ENCODE measurements at regions not wholly inside any gene's neighbourhood (a gene's known extent, or its start where the extent isn't known, plus 50 kb on each side); places are given as distances from the start of the nearest gene placed in this dataset.
"Not testable (repeated sequence)": the region's sequence is repeated elsewhere in the genome, so short reads cannot be mapped to it uniquely, and the experiment has no call there.

- DNase-seq (ENCODE audit: low read depth), result no peak
These were observed 60.8 kb downstream of the COPRS start for GRCh38 chr17:31798205-31798724.

GRCh38 chr17:31795941-31796340 lies 63.1 kb downstream of the COPRS start:
- DNase-seq (ENCODE audit: low read depth), result not testable (repeated sequence)

- no peak for DNase-seq (ENCODE audit: low read depth)
These were observed 64.9 kb downstream of the COPRS start for GRCh38 chr17:31794111-31794510.

GRCh38 chr17:31793634-31794033 lies 65.4 kb downstream of the COPRS start:
- not testable (repeated sequence) for DNase-seq (ENCODE audit: low read depth)

GRCh38 chr17:31792007-31792585 lies 66.9 kb downstream of the COPRS start:
- no peak for DNase-seq (ENCODE audit: low read depth)

- no peak for DNase-seq (ENCODE audit: low read depth)
These were observed 69.1 kb downstream of the COPRS start for GRCh38 chr17:31789707-31790505.

- no peak for DNase-seq (ENCODE audit: low read depth)
These were observed 70.1 kb downstream of the COPRS start for GRCh38 chr17:31788956-31789355.

- DNase-seq (ENCODE audit: low read depth), result no peak
These were observed 70.5 kb downstream of the COPRS start for GRCh38 chr17:31788571-31788946.

GRCh38 chr17:31787857-31788570 lies 71.0 kb downstream of the COPRS start:
- peak; percentile 85 for DNase-seq (ENCODE audit: low read depth)

- no peak for DNase-seq (ENCODE audit: low read depth)
These were observed 72.1 kb downstream of the COPRS start for GRCh38 chr17:31786796-31787481.

GRCh38 chr17:31780483-31780882 lies 78.6 kb downstream of the COPRS start:
- DNase-seq (ENCODE audit: low read depth), result no peak

- DNase-seq (ENCODE audit: low read depth), result no peak
These were observed 80.5 kb downstream of the COPRS start for GRCh38 chr17:31778523-31778922.

- DNase-seq (ENCODE audit: low read depth), result not testable (repeated sequence)
These were observed 87.7 kb downstream of the COPRS start for GRCh38 chr17:31771328-31771727.

- not testable (repeated sequence) for DNase-seq (ENCODE audit: low read depth)
These were observed 88.5 kb downstream of the COPRS start for GRCh38 chr17:31770501-31770900.

GRCh38 chr17:31761836-31762510 lies 97.1 kb downstream of the COPRS start:
- DNase-seq (ENCODE audit: low read depth), result peak; percentile 27

- DNase-seq (ENCODE audit: low read depth), result no peak
These were observed 100.4 kb downstream of the COPRS start for GRCh38 chr17:31758646-31759045.

- DNase-seq (ENCODE audit: low read depth), result no peak
These were observed 101.9 kb downstream of the COPRS start for GRCh38 chr17:31757097-31757496.

- DNase-seq (ENCODE audit: low read depth), result peak; percentile 94
These were observed 104.7 kb downstream of the COPRS start for GRCh38 chr17:31754239-31754945.

- no peak for DNase-seq (ENCODE audit: low read depth)
These were observed 106.0 kb downstream of the COPRS start for GRCh38 chr17:31753011-31753410.

- no peak for DNase-seq (ENCODE audit: low read depth)
These were observed 106.5 kb downstream of the COPRS start for GRCh38 chr17:31752584-31752983.

Measured in HT1080 (cell line).